Uterus (tissue), 2 donors: ENCODE measurements at regions not wholly inside any gene's neighbourhood (a gene's known extent, or its start where the extent isn't known, plus 50 kb on each side); places are given as distances from the start of the nearest gene placed in this dataset.

Experiments used
- CTCF ChIP-seq, 4 experiments: fragments of 200-600 bp in 2 of 4; fragments of 450-650 bp in 2 of 4; sonication (generic) in 2 of 4; IDR thresholded peaks; one replicate each; pipeline ENCODE4 v1.5.1; 2016 to 2019; ENCODE audit warnings: antibody characterized with exemption in 4 of 4, mild to moderate bottlenecking in 2 of 4, moderate library complexity in 1 of 4
- POLR2A ChIP-seq, 2 donors: fragments of 450-650 bp; IDR thresholded peaks; one replicate each; pipeline ENCODE4 v1.6.1; 2016; ENCODE audit warnings: antibody characterized with exemption in 2 of 2, mild to moderate bottlenecking in 1 of 2, moderate library complexity in 1 of 2

GRCh38 chr2:111708476-111709180 lies 175.4 kb downstream of the ANAPC1 start:
- TF ChIP-seq CTCF (IDR thresholded peaks at IDR 0.05) (no peak), POLR2A (IDR thresholded peaks at IDR 0.05) (no peak)
